ENCODE measurements at regions not wholly inside any gene's neighbourhood (a gene's known extent, or its start where the extent isn't known, plus 50 kb on each side); places are given as distances from the start of the nearest gene placed in this dataset.

DNA sequence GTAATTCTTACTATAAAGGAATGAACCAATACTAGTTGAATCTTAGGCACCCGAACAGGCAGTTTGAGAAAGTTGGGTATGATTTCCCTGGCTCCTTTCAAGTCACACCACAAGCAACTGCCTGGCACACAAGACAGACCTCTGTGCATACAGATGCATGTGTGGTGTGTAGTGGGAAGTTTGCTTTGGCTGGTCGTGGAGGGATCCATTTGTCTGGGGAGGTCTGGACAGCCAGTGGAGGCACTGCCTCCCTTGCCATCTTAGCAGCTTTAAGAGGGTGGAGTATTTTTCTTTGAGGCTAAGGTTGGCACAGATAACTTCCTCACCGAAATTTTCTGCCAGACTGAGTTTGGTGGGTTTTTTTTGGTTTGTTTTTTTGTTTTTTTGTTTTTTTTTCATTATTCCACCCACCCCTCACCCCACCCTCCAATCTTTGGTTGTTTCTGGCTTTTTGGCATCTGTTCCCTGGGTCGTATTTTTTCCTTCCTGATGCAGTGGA lies 97.1 kb downstream of the TMEM212 start:
- TF ChIP-seq, protein P1, sequence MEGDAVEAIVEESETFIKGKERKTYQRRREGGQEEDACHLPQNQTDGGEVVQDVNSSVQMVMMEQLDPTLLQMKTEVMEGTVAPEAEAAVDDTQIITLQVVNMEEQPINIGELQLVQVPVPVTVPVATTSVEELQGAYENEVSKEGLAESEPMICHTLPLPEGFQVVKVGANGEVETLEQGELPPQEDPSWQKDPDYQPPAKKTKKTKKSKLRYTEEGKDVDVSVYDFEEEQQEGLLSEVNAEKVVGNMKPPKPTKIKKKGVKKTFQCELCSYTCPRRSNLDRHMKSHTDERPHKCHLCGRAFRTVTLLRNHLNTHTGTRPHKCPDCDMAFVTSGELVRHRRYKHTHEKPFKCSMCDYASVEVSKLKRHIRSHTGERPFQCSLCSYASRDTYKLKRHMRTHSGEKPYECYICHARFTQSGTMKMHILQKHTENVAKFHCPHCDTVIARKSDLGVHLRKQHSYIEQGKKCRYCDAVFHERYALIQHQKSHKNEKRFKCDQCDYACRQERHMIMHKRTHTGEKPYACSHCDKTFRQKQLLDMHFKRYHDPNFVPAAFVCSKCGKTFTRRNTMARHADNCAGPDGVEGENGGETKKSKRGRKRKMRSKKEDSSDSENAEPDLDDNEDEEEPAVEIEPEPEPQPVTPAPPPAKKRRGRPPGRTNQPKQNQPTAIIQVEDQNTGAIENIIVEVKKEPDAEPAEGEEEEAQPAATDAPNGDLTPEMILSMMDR (conservative IDR thresholded peaks at IDR 0.05; ENCODE audit: low read depth in 2 of 2): no peak
- TF ChIP-seq, protein P2, sequence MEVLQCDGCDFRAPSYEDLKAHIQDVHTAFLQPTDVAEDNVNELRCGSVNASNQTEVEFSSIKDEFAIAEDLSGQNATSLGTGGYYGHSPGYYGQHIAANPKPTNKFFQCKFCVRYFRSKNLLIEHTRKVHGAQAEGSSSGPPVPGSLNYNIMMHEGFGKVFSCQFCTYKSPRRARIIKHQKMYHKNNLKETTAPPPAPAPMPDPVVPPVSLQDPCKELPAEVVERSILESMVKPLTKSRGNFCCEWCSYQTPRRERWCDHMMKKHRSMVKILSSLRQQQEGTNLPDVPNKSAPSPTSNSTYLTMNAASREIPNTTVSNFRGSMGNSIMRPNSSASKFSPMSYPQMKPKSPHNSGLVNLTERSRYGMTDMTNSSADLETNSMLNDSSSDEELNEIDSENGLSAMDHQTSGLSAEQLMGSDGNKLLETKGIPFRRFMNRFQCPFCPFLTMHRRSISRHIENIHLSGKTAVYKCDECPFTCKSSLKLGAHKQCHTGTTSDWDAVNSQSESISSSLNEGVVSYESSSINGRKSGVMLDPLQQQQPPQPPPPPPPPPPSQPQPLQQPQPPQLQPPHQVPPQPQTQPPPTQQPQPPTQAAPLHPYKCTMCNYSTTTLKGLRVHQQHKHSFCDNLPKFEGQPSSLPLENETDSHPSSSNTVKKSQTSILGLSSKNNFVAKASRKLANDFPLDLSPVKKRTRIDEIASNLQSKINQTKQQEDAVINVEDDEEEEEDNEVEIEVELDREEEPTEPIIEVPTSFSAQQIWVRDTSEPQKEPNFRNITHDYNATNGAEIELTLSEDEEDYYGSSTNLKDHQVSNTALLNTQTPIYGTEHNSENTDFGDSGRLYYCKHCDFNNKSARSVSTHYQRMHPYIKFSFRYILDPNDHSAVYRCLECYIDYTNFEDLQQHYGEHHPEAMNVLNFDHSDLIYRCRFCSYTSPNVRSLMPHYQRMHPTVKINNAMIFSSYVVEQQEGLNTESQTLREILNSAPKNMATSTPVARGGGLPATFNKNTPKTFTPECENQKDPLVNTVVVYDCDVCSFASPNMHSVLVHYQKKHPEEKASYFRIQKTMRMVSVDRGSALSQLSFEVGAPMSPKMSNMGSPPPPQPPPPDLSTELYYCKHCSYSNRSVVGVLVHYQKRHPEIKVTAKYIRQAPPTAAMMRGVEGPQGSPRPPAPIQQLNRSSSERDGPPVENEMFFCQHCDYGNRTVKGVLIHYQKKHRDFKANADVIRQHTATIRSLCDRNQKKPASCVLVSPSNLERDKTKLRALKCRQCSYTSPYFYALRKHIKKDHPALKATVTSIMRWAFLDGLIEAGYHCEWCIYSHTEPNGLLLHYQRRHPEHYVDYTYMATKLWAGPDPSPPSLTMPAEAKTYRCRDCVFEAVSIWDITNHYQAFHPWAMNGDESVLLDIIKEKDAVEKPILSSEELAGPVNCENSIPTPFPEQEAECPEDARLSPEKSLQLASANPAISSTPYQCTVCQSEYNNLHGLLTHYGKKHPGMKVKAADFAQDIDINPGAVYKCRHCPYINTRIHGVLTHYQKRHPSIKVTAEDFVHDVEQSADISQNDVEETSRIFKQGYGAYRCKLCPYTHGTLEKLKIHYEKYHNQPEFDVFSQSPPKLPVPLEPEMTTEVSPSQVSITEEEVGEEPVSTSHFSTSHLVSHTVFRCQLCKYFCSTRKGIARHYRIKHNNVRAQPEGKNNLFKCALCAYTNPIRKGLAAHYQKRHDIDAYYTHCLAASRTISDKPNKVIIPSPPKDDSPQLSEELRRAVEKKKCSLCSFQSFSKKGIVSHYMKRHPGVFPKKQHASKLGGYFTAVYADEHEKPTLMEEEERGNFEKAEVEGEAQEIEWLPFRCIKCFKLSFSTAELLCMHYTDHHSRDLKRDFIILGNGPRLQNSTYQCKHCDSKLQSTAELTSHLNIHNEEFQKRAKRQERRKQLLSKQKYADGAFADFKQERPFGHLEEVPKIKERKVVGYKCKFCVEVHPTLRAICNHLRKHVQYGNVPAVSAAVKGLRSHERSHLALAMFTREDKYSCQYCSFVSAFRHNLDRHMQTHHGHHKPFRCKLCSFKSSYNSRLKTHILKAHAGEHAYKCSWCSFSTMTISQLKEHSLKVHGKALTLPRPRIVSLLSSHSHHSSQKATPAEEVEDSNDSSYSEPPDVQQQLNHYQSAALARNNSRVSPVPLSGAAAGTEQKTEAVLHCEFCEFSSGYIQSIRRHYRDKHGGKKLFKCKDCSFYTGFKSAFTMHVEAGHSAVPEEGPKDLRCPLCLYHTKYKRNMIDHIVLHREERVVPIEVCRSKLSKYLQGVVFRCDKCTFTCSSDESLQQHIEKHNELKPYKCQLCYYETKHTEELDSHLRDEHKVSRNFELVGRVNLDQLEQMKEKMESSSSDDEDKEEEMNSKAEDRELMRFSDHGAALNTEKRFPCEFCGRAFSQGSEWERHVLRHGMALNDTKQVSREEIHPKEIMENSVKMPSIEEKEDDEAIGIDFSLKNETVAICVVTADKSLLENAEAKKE (CRISPR knock-in tag; IDR thresholded peaks at IDR 0.05): no peak
- no peak for TF ChIP-seq EZH2 (IDR thresholded peaks at IDR 0.05; ENCODE audit: low read depth, unreplicated experiment)
- no peak for TF ChIP-seq NANOG (IDR thresholded peaks at IDR 0.05; ENCODE audit: borderline replicate concordance)
- TF ChIP-seq EZH2phosphoT487 (IDR thresholded peaks at IDR 0.05; ENCODE audit: unreplicated experiment): no peak
- no peak for TF ChIP-seq POLR2AphosphoS5 (IDR thresholded peaks at IDR 0.05; ENCODE audit: low read depth)
- TF ChIP-seq, protein P3, sequence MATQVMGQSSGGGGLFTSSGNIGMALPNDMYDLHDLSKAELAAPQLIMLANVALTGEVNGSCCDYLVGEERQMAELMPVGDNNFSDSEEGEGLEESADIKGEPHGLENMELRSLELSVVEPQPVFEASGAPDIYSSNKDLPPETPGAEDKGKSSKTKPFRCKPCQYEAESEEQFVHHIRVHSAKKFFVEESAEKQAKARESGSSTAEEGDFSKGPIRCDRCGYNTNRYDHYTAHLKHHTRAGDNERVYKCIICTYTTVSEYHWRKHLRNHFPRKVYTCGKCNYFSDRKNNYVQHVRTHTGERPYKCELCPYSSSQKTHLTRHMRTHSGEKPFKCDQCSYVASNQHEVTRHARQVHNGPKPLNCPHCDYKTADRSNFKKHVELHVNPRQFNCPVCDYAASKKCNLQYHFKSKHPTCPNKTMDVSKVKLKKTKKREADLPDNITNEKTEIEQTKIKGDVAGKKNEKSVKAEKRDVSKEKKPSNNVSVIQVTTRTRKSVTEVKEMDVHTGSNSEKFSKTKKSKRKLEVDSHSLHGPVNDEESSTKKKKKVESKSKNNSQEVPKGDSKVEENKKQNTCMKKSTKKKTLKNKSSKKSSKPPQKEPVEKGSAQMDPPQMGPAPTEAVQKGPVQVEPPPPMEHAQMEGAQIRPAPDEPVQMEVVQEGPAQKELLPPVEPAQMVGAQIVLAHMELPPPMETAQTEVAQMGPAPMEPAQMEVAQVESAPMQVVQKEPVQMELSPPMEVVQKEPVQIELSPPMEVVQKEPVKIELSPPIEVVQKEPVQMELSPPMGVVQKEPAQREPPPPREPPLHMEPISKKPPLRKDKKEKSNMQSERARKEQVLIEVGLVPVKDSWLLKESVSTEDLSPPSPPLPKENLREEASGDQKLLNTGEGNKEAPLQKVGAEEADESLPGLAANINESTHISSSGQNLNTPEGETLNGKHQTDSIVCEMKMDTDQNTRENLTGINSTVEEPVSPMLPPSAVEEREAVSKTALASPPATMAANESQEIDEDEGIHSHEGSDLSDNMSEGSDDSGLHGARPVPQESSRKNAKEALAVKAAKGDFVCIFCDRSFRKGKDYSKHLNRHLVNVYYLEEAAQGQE (IDR thresholded peaks at IDR 0.05; ENCODE audit: unreplicated experiment): no peak

Measured in GM23338 (cell line).